GM18858 (cell line): ENCODE measurements at regions not wholly inside any gene's neighbourhood (a gene's known extent, or its start where the extent isn't known, plus 50 kb on each side); places are given as distances from the start of the nearest gene placed in this dataset.

ENCODE experiments used
- ATAC-seq: cut with Tn5 transposase; IDR thresholded peaks from one replicate; pipeline ENCODE4 v1.9.1; 2021; ENCODE audit not compliant: unreplicated experiment

DNA sequence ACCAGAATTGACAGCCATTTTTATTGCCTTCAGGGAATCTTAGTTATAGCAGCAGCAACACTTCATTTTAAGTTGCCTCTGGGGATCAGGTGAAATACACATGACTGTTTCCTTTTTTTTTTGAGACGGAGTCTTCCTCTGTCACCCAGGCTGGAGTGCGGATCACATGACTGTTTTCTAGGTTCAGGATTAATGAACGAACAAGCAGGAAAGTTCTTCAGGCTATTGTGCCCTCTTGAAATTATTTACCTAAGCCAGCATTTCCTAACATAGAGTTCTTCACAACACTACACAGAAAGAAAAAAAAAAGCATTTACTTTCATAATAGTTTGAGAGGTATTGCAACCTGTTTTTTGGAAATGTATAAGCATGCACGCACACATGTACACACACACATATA, 2032.8 kb downstream of the PCDH7 start:
- ATAC-seq = no peak

DNA sequence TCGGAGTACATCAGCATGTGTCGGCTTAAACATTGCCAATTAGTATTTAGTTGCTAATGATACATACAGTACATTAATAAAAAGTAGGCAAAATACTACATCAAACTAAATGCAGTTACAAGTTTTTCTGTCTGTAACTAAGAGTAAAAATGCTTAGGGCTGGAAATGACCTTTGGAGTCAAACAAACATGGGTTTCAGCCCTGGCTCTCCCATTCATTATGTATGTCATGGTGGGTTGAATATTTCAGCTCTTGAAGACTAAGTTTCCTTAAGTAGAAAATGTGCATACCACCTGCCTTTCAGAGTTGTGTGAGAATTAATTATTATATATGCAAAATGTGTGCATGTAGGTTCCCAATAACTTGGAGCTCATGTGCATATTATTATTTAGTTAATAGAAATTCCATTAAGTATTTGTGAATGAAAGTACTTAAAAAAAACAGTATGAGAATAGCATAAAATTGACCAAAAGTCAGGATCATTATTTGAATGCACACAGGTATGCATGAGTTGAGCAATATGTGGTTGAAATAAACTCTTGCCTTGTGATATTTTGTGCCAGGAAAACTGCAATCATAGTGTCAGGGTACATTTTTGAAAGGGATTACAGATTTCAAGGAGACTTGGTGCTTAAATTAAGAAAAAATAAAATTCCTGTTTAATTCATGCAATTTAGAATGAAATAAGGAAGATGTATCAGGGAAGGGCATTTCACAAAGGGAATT, 2048.7 kb downstream of the PCDH7 start:
- no peak for ATAC-seq

DNA sequence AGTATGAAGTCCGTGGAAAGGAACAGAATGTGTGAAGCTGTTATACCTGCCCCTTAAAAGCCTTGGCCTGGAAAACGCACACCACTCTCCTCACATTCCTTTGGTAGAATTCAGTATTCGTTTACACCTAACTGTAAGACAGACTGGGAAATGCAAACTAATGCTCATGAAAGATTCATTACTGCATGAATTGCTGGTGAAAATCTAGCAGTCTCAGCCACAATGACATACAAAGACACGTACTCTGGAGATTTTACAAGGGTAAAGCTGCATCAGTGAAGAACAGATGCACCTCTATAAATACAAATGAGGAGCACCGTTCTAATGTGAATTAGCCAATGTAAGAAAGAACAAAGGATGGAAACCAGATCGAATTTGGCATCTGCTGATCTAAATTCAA, 2051.3 kb downstream of the PCDH7 start:
- no peak for ATAC-seq

DNA sequence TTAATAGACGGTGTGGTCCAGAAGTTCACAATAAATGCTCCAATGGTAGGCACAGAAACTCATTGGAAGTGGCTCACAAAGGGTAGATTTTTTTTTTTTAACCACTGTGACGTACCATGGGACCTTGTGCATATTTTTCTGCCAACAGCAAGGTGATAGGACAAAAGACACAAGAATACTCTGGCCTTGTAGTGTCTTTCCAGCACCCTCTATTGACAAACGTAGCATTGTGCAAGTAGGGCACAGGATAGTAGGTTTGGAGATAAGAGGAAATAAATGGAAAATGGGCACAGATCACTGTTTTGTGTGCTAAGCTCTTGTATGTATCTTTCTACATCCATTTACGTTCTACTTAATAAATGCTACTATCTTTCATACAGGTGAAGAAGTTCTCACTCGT, 2054.9 kb downstream of the PCDH7 start:
- no peak for ATAC-seq

DNA sequence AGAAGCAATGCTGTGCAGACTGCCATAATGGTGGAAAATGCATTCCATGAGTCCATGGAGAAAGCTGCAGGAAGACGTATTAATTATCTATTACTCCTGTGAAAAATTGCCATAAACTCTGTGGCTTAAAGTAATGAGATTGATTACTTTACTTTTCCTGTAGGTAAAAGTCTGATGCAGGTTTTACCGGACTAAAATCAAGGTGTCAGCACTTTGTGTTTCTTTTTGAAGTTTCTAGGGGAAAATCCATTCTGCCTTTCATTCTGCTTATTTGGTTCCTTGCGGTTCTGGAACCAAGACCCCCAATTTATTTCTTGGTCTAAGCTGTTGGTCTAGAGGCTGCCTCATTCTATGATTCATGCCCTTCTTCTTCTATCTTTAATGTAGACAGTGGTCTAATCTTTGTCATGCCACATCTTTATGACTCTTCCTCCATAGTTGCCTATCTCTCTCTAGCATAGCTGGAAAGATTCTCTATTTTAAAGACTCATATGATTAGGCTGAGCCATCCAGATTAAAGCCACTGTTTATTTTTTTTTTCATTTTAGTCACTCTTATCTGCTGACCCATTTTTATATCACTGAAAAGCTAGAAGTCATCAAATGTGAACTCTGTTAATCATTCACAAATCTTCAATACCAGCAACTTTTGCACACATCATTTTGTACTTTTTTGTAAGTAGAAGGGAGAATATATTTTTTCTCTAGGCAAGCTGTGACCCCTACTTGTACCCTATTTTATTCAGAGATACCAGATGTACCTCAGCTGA, 2056.4 kb downstream of the PCDH7 start:
- no peak for ATAC-seq

DNA sequence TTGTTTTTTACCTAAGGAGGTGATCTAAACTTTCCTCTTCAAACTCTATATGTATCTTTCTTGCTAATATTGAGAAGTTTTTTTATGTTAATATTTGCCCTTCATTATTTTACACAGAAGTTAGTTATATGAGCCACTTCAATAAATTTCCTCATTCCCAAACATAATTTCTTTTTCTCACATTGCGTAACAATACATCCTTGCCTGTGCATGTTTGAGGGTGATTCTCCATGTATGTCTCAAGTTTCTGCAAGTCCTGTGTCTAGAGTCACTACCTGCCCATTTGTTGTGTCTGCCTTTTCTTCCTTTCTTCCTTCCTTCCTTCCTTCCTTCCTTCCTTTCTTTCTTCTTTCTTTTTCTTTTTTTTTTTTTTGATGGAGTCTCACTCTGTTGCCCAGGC, 2057.9 kb downstream of the PCDH7 start:
- no peak for ATAC-seq

DNA sequence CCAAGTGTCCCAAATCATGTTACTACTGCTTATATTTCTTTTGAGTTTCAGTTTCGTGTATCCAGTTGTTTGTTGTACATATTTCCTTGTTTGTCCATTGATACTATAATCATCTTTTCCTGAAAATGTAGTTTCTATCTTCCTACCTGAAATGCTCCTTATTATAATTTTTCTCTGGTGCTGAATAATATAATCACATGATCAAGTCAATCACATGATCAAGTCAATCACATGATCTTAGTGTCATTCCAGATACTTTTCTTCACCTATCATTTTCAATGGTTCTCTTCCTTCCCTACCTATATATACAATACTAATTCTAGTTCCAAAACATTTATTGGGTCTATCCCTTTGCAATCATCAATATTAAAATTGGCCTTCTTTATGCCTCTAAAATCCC, 2058.8 kb downstream of the PCDH7 start:
- no peak for ATAC-seq

DNA sequence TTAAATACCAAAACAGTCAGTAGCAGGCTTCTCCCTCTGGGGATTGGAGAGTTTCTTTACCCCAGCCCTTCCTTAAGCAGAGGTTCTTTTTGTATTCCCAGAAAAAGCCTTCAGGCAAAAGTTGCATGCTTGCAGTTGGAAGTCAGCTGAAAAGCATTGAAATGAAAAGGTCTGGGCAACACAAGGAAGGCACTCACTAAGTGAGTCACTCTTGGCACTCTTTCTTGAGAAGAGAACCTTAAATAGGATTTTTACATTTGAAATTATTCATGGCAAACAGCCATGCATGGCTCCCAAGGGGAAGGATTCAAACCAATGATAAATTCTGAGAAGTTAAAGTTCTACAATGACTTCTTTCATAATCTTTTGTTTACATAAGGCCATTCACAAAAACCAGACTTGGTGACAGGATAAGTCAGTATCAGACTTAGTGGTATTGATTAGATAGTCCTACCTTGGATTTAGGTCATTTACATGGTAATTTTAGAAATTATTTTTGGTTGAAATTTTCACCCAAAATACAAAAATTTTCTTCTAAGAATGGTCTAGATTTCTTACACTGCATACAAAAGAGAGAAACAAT, 2068.9 kb downstream of the PCDH7 start:
- no peak for ATAC-seq

DNA sequence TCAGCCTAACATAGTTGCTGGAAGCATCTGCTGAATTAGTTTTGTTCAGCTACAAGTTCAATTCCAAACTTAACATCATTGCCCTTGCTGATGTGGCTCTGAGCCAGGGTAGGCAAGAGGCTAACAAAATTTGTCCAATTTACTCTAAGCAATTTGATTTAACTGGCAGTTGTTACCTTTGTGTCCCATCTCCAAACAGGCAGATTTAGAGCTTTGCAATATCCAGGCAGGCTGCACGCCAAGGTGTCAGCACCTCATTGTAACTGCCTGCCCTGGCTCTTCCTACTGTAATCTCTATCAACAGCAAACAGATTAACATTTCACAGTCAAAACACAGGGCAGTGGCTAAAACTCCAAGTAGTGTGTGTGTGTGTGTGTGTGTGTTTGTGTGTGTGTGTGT, 2070.6 kb downstream of the PCDH7 start:
- ATAC-seq = no peak

DNA sequence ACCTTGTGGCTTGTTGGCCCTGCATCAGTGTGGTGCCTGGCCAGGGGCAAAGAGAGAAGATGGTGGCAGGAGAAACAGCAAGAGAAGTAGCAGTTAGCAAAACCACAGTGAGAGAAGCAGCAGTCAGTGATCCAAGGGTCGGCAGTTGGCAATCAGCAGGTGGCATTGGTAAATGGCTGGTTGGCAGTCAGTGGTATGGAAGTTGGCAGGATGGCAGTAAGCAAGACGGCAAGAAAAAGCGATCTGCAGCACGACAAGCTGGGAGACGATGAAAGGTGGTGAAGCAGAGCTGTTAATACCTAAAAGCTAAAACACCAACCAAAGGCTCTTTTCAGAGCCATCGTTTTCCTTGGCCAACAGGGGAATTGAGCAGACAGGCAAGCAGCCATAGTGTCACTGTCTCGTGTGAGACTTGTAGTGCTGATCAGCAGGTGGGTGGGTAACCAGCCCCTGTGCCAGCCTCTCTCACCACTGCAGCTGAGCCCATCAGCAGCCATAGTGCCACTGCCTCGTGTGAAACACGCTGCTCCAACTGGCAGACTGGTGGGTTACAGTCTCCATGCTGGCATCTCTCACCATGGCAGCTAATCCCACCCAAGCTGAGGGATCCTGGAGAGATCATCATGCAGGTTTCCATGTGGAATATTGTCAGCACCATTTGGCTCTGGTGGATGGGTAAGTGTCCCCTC, 2078.4 kb downstream of the PCDH7 start:
- no peak for ATAC-seq

DNA sequence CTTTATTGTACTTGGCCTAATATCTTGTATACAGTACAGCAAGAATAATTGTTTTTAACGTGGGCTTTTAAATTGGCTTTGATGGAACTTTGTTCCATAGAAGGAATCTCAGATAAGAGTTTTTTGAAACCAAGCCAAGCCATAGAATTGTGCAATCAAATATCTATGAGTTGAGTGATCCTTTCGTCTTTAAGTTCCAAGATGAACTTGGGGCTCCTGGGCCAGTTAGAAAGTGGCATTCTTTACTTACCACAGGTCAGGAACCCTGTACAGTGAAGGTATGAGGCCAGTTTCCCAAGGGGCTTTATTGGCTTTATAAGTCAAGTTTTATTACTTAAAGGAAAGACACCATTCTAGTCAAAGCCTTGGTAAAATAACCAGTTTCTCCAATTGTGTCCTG, 2104.2 kb downstream of the PCDH7 start:
- no peak for ATAC-seq

DNA sequence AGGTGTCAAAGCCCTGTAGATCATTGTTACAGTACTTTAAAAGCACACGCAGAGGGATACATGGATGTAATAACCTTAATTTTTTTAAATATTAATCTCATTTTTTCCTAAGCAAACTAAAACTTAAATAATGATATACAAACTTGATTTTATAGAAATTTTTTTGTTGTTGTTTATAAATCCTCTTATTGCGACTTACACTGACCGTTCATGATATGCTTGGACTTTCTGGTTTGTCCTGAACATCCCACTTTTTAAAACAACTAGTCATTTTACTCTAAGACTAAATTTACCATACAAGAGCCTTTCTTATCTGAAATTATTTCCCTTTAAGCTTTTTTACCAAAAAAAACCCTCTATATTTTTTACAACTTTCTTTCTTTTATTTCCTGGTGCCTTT, 2106.0 kb downstream of the PCDH7 start:
- no peak for ATAC-seq

DNA sequence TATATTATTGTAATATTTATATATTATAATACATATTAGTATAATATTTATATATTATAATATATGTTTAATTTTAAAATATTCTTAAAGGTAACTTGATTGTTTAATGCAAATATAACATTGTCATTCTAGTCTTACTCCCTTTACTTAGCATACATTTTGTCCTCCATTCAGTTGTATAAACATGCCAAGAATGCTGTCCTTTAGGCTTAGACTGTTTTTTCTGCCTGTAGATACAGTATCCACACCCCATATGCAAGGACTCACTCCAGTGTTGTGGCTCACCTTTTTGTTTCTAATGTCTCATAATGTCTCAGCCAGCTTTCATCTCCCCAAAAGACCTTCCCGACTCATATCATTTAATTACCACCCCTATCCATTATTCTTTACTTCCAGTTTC, 2110.0 kb downstream of the PCDH7 start:
- ATAC-seq = no peak

DNA sequence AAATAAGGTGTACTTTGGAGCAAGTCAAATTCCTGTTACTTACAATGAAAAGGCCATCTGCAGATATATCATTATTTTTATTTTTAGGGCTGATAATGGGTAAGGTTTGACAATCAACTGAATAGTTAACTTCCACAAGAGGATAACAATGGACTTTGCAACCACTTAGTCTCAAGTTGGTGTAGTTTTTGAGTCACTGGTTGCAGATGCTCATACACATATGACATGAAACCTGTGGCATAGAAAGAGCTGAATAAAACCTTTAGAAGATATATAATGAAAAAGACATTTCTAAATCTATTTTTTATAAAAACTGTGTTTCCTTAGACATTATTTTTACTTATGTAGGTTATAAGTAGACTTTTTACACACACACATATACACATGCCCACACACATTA, 2110.9 kb downstream of the PCDH7 start:
- ATAC-seq = no peak

DNA sequence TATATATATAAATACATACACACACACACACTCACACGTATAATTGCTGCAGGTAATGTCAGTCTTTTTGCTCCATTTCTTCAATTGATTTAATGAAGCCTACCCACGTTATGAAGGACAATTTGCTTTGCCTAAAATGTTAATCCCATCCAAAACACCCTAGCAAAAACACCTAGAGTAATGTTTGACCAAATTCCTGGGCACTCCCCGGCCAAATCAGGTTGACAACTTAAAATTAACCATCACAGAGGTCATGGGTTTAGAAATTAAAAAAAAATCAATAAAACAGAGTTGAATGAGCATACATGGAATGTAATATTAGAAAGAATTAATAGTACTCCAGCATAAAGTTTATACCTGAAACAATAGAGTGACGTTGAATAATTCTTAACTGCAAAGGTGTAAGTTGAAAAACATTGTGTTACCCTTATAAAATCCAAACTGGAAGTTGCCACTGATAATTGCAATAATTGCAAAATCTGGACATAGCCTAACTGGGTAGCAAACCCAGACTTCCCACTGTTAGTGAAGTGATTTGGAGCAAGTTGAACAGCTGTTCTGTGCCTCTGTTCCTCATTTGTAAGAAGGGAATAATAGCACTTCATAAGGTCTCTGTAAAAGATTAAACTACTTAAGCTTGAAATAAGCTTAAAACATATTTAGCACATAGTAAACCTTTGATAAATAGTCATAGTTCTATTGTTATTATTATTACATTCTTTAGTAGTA, 2120.5 kb downstream of the PCDH7 start:
- no peak for ATAC-seq

DNA sequence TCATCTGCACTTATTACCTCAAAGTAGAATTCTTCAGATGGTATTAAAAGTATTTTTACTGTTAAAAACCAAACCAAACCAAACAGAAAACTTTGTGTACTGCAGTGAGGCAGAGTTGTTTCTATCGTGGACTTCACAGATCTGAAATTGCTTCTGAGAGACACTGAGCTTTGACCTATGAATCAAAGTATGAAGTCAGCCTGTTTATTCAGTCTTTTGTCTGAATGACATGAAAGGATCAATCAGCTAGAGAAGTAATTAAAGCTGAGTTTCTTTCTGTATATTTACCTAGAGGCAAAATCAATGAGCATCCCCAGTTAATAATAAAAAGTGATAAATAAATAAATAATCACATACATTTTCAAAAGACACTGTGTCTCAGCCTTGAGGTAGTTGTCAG, 2121.0 kb downstream of the PCDH7 start:
- no peak for ATAC-seq

DNA sequence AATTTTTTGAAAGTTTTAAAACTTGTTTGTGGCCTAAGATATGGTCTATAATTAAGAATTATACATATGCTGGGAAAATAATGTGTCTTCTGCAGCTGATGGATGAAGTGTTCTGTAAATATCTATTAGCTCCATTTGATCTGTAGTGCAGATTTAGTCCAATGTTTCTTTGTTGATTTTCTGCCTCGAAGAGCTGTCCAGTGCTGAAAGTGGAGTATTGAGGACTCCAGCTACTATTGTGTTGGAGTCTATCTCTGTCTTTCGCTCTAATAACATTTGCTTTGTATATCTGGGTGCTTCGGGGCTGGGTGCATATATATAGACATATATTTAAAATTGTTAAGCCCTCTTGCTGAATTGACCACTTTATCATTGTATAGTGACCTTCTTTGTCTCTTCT, 2127.3 kb downstream of the PCDH7 start:
- no peak for ATAC-seq

DNA sequence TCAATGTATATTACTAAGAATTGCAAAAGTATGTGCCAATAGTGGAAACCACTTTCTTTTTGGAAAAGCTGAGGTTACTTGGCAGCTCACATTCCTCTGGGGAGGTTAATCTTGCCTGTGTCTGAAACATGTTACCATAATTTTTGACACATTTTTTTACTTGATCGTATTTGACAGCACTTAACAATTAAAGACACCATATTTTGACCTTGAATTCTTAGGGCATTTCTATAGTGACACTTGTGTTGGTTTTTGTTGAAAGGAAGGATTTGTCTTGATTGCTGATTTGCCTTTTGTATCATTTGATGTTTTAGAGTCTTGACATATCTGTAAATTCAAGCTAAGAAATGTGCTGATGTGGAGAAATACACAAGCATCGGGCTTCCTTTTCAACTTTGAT, 2135.5 kb downstream of the PCDH7 start:
- ATAC-seq = no peak

DNA sequence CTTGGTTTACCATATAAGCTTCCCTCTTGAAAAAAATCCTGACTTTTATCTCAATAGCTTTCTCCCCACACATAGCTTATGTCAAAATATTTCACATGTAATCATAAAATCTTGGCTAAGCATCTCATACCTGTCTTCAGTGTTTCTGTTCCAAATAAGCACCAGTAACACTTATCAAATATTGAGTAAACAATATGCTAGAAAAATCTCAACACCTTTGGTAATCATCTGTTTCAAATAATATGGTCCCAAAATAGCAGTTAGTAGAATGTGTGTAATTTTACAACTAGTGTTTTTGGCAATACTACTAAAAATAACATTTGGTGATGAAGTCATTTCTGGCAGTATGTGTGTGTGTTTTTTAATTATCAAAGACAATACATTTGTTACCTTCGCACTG, 2138.2 kb downstream of the PCDH7 start:
- no peak for ATAC-seq

DNA sequence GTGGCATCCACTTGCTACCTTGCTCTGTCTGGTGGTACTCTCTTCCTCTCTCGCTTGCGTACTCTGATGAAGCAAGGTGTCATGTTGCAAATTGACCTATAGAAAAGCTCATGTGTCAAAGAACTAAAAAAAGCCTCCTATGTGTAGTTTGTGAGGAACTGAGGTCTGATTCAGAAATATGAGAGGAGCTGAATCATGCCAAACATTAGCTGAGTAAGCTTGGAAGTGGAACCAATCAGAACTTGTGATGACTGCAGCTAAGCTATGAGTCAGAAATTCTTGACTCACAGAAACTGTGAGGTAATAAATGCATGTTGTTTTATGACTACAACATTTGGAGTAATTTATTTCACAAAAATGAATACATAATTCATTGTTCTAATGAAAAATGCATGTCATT, 2138.8 kb downstream of the PCDH7 start:
- no peak for ATAC-seq

DNA sequence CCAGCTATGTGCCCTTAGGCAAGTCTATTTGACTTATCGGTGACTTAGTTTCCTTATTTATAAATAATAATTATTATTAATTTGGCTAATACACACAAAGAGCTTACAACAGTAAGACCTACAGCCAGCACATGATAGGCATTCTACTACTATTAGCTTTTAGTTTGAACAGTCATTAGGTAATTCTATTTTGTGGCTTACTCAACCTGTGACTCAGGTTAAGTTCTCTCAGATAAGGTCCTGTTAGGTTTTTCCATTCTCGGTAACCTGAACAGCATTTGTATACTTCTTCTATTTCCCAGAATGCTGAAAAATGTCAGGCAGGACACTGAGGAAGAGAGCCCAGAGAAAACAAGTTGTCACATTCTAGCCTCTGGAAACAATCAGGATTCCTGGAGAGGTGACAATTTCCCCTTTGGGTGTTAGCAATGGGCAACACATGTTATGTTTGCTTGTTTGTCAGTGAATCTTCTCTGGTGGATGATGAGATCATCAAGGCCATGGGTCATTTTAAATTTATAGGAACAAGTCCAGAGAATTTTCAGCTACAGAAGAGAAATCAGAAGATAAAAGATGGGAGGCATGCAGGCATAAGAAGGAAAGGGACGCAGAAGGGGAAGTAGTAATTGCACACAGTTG, 2144.7 kb downstream of the PCDH7 start:
- no peak for ATAC-seq
